HG03342 (cell line): ENCODE measurements at regions not wholly inside any gene's neighbourhood (a gene's known extent, or its start where the extent isn't known, plus 50 kb on each side); places are given as distances from the start of the nearest gene placed in this dataset.
"Not testable (repeated sequence)": the region's sequence is repeated elsewhere in the genome, so short reads cannot be mapped to it uniquely, and the experiment has no call there.

Experiments
- ATAC-seq: cut with Tn5 transposase; IDR thresholded peaks from one replicate; pipeline ENCODE4 v1.9.1; 2021; ENCODE audit warnings: mild to moderate bottlenecking, moderate library complexity; ENCODE audit not compliant: unreplicated experiment

DNA sequence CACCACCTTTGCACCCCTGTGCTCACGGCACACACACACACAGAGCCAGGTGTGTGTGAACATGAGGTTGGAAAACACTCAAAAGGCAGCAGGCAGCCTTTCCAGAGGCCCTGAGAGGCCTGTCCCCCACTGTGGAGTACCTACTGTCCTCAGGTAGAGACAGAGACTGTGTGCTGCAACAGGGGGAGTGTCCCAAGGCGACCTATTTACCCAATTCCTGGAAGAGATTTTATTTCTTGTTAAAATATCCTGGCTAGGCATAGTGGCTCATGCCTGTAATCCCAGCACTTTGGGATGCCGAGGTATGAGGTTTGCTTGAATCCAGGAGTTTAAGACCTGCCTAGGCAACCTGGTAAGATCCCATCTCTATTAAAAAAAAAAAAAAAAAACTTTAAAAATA lies 108.5 kb downstream of the COPRS start:
- no peak for ATAC-seq

DNA sequence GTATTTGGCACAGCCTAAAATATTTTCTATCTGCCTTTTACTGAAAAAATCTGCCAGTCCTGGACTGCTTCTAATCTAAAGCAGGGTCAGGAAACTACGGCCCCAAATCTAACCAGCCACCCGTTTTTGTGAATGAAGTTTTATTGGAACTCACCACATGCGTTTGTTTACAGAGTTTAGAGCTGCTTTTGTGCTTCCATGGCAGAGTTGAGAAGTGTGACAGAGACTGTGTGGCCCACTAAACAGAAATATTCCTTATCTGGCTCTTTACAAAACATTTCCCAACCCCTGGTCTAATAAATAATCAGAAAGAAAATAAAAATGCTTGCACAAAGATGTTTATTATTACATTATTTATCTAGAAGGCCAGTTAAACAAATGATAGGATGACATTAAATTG lies 110.2 kb downstream of the COPRS start:
- ATAC-seq = no peak

- no peak for ATAC-seq
These were observed 112.1 kb downstream of the COPRS start for GRCh38 chr17:31746884-31747495.

GRCh38 chr17:31745964-31746600 lies 113.0 kb downstream of the COPRS start:
- no peak for ATAC-seq

- ATAC-seq = no peak
These were observed 114.5 kb downstream of the COPRS start for GRCh38 chr17:31744511-31744951.

- no peak for ATAC-seq
These were observed 115.2 kb downstream of the COPRS start for GRCh38 chr17:31743797-31744196.

DNA sequence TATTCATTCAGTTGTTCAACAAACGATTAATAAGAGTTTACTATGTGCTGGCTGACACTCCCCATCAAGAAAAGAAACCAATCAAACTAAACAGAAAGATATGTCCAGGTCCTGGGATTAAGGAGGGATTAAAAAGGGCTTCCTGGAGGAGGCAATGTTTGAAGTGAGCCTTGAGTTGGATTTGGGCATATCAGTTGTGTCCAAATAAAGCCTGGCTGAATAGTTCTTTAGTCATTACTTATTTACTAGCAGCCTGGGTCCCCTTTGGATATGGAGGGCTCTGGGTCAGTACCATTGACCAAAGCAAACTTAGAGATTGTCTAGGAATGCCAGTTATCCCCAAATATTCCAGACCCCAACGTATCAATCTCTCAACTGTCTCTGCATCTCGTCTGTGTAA lies 117.7 kb downstream of the COPRS start:
- no peak for ATAC-seq

GRCh38 chr17:31740611-31741082 lies 118.4 kb downstream of the COPRS start:
- no peak for ATAC-seq

GRCh38 chr17:31738996-31739699 lies 119.9 kb downstream of the COPRS start:
- no peak for ATAC-seq

- no peak for ATAC-seq
These were observed 120.6 kb downstream of the COPRS start for GRCh38 chr17:31738488-31738887.

DNA sequence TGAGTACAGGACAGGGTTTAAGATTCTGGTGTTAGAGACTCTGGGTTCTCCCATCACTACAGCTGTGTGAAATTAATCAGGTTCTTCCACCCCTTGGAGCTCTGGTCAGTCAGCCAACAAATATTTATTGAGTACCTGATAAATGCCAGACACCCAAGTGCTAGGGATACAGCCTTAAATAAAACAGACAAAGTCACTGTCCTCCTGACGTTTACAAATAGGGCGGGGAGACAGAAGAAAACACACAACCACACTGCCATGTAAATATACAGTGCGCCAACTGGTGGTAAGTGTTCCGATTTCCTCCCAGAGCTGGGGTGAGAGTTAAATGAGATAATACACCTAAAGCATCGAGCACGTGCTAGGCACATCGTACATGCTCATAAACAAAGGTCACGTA lies 121.0 kb downstream of the COPRS start:
- no peak for ATAC-seq

GRCh38 chr17:31736855-31737625 lies 122.0 kb downstream of the COPRS start:
- no peak for ATAC-seq

GRCh38 chr17:31733326-31733725 lies 125.7 kb downstream of the COPRS start:
- ATAC-seq = no peak

- ATAC-seq = not testable (repeated sequence)
These were observed 127.4 kb downstream of the COPRS start for GRCh38 chr17:31731585-31732154.

DNA sequence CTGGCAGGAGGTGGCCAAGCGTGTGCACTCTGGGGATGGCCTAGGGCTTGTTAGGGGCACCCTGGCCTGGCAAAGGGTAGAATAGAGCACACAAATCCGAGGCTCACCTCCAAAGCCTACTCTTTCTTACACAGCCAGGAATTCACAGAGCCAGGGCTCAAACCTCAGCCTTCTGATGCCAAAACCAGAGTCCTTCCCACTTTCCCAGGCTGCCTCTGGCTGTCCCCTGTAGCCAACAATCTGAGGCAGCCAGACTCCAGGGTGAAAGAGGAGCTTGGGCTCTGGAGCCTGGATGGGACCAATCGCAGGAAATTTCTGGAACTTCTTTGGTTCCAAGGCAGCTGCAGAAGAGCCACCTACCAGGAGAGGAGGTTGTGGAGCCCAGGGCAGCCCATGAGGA lies 127.9 kb downstream of the COPRS start:
- no peak for ATAC-seq

DNA sequence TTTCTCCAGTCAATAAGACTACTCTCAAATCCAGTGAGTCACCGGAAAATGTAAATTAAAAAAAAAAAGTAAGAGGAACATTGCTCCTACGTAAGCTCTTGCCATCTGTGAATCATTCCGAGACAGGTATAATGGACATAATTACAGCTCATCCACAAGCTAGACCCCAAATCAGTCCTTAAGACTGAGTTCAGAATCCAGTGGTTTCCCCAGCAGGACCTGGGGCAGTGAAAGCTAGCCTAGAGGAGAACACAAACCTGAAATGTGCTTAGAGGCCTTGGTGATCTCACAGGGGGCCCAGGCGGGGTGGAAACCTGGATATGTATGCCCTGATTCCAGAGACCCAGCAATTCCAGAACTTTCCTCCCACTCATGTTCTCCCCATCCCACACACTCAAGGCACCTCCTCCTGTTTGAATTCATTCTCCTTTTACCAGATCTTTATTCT lies 132.0 kb downstream of the COPRS start:
- ATAC-seq = no peak

DNA sequence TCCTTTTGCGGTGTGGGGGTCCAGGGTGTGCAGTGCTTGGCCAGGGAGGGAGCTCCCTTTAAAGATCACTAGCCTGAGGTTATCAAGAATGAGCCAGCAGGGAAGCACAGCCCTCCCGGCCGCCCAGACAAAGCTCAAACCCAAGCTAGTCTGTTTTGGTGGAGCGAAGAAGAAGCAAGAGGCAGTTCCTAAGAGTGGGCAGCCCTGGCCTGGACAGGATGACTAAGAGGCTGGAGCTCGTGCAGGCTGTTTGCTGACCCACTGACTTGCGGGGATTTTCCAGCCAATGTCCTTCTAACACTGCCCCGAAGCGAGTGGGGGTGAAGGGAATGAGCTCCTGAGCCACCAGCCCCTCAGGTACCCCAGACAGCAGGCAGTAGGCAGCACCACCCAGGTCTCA lies 134.4 kb downstream of the COPRS start:
- no peak for ATAC-seq

DNA sequence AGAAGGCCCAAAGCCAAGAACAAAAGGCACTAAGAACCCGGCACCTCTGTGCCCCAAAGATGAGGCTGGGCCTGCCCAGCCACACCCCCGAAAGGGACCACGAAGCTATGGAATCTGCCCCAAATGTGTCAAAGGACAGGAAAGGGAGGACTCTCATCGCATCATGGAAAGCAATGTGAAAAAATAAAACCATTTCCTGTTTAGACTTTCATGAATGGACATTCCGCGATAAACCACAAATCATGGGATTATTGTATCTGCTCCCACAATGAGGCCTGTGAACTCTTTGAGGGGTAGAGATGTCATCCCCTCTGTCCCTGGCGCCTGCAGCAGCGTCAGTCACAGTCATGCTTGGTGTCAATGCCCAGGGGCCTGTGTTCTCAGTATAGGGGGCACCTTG lies 135.0 kb downstream of the COPRS start:
- ATAC-seq = no peak

DNA sequence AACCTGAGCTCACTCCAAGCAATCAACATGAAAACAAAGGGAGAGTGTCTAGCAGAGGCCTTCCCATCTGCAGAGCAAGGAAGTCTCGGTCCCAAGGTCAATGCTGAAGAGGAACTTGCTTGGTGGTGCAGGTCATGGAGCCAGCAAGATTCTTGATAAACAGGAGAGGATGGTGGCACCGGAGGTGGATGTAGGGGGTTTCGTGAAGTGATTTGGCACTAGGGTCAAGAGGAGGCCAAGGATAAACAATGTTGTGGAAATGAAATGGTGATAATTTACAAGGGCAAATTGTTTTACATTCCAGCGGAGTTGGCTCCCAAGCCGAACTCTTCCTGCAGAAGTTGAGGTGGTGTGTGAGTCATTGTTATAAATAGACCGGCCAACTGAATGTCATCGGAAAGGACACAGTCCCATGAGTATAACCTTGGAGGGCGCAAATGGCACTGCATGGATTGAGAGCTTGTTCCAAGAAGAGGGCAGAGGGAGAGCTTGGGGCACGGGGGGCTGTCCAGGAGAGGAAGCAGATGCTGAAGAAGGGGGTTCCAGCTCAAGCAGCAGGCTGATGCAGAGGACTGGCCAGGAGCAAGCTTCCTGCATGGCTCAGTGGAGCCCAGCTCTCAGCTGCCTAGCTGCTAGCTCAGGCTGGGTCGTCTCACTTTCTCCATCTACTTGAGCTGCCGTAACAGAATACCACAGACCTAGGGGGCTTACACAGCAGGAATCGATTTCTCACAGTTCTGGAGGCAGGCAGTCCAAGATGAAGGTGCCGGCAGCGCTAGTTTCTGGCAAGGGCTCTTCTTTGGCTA lies 136.6 kb downstream of the COPRS start:
- no peak for ATAC-seq
